OCI-LY7 (cell line): ENCODE measurements at regions not wholly inside any gene's neighbourhood (a gene's known extent, or its start where the extent isn't known, plus 50 kb on each side); places are given as distances from the start of the nearest gene placed in this dataset.

Source experiments
- CTCF ChIP-seq: fragments of 200-600 bp; sonication (generic); conservative IDR thresholded peaks from 2 replicates; pipeline ENCODE4 v1.5.1; 2014; ENCODE audit warnings: mild to moderate bottlenecking, antibody characterized with exemption, low read length, moderate library complexity, mixed read lengths
- EZH2phosphoT487 ChIP-seq: fragments of 200-600 bp; sonication (generic); IDR thresholded peaks from 2 replicates; pipeline ENCODE4 v1.6.1; 2018; ENCODE audit warnings: low read depth, borderline replicate concordance, mild to moderate bottlenecking, mixed run types, antibody characterized with exemption, low read length, moderate library complexity, mixed read lengths

GRCh38 chr4:147250062-147250461 is 230.8 kb upstream of the EDNRA start:
- TF ChIP-seq CTCF = no peak
- TF ChIP-seq EZH2phosphoT487 = no peak
